Stomach (tissue), 8 donors: ENCODE measurements at regions not wholly inside any gene's neighbourhood (a gene's known extent, or its start where the extent isn't known, plus 50 kb on each side); places are given as distances from the start of the nearest gene placed in this dataset.

ENCODE experiments used
- DNase-seq, 2 donors: peaks; one replicate each; pipeline versions ENCODE4 v3.0.0 to v3.0.0-alpha.2; 2013 to 2019
- H3K27ac ChIP-seq, 5 donors: fragments of 200-600 bp in 4 of 5; sonication (generic) in 4 of 5; one replicate each; pipeline ENCODE4 v1.5.1; 2013 to 2019; ENCODE audit warnings: mild to moderate bottlenecking in 1 of 5, moderate library complexity in 1 of 5
- H3K27me3 ChIP-seq, 3 donors: fragments of 200-600 bp; sonication (generic); one replicate each; pipeline ENCODE4 v1.5.1; 2017 to 2019; ENCODE audit warnings: mixed run types in 1 of 3
- H3K36me3 ChIP-seq, 4 donors: fragments of 200-600 bp; sonication (generic); 1 replicate in 3 of 4; 2 replicates in 1 of 4; pipeline ENCODE4 v1.5.1; 2016 to 2019
- H3K4me1 ChIP-seq, 4 donors: fragments of 200-600 bp; sonication (generic); one replicate each; pipeline ENCODE4 v1.5.1; 2016 to 2019
- H3K4me3 ChIP-seq, 4 donors: fragments of 200-600 bp; sonication (generic) in 3 of 4; one replicate each; pipeline ENCODE4 v1.5.1; 2016 to 2019; ENCODE audit warnings: mild to moderate bottlenecking in 1 of 4
- H3K9me3 ChIP-seq, 4 donors: fragments of 200-600 bp; sonication (generic); one replicate each; pipeline ENCODE4 v1.5.1; 2016 to 2019
- EP300 ChIP-seq: sonication (generic); formaldehyde crosslinking; IDR thresholded peaks from one replicate; pipeline ENCODE4 v1.6.1; 2017; ENCODE audit warnings: antibody characterized with exemption
- POLR2A ChIP-seq, 4 donors: fragments of 450-650 bp; IDR thresholded peaks; one replicate each; pipeline ENCODE4 v1.6.1; 2016; ENCODE audit warnings: antibody characterized with exemption in 4 of 4, control low read depth in 2 of 4, mild to moderate bottlenecking in 1 of 4, moderate library complexity in 1 of 4
- POLR2AphosphoS5 ChIP-seq, 3 donors: sonication (generic); formaldehyde crosslinking; IDR thresholded peaks; one replicate each; pipeline ENCODE4 v1.6.1; 2016; ENCODE audit warnings: antibody characterized with exemption in 3 of 3
- whole genome bisulfite sequencing, 5 donors: extraction: QIAGEN DNeasy Blood & Tissue Kit in 3 of 5; methylation state at CpG; one replicate each; pipeline versions ENCODE4 v1.1.5 to v1.1.7; 2013 to 2018; 5-methylcytosine and 5-hydroxymethylcytosine counted together
- intact Hi-C: fragments of 100-400 bp; cut with DNase I; formaldehyde crosslinking; loops from one replicate; pipeline ENCODE4 v1.15.1; 2023; ENCODE audit warnings: low total_unique reads
- TF ChIP-seq, protein P1 (sequence below), 7 experiments: fragments of 450-650 bp in 4 of 7; fragments of 200-600 bp in 3 of 7; sonication (generic) in 3 of 7; IDR thresholded peaks; one replicate each; pipeline ENCODE4 v1.5.1; 2016 to 2019; ENCODE audit warnings: antibody characterized with exemption in 7 of 7, control low read depth in 2 of 7, mild to moderate bottlenecking in 1 of 7
- donor health status: healthy with polysubstance abuse.
- donor health status: Bipolar disorder and iron deficiency.
- donor health status: healthy.

DNA sequence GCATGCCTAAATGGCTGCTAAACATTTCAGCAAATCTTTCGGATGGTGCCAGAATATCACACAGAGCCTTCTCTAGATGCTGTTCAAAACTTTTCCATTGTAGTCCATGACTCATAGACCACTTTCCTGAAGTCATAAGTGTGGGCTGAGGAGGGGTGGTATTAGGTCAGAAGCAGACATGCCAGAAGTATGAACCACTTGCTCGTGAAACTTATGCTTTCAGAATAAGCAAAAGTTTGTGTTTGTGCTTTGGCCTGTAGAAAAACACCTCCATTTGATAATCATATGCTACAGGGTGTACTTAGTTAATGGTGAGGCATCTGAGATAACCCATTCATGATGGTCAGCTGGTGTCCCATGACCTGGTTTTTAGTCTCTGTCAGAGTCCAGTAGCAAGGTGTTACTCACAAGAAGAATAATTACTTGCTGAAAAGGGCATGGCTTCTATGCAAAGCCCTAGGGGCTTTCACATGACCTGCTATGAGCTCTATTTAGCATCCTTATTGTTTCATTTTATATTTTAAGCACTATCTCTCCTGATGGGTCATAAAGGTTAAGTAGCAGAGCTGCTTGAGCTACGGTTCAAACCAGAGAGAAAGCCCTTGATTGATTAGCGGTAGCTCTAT lies 183.1 kb upstream of the IVNS1ABP start:
- Histone ChIP-seq H3K36me3 (no peaks in the 10 kb centered on the region), H3K4me3 (no peak overlapping the region), H3K9me3 (no peaks in the 10 kb centered on the region), H3K4me1 (no peaks in the 10 kb centered on the region), H3K27me3 (no peaks in the 10 kb centered on the region), H3K27ac (no peak overlapping the region)
- TF ChIP-seq EP300 (no peak), POLR2A (IDR thresholded peaks at IDR 0.05) (no peak), POLR2AphosphoS5 (IDR thresholded peaks at IDR 0.05) (no peak)
- TF ChIP-seq, protein P1, sequence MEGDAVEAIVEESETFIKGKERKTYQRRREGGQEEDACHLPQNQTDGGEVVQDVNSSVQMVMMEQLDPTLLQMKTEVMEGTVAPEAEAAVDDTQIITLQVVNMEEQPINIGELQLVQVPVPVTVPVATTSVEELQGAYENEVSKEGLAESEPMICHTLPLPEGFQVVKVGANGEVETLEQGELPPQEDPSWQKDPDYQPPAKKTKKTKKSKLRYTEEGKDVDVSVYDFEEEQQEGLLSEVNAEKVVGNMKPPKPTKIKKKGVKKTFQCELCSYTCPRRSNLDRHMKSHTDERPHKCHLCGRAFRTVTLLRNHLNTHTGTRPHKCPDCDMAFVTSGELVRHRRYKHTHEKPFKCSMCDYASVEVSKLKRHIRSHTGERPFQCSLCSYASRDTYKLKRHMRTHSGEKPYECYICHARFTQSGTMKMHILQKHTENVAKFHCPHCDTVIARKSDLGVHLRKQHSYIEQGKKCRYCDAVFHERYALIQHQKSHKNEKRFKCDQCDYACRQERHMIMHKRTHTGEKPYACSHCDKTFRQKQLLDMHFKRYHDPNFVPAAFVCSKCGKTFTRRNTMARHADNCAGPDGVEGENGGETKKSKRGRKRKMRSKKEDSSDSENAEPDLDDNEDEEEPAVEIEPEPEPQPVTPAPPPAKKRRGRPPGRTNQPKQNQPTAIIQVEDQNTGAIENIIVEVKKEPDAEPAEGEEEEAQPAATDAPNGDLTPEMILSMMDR (IDR thresholded peaks at IDR 0.05): no peak
- intact Hi-C loops: no loop called here
- WGBS, 5 donors: 67 to 84% (median 76%) methylated on average over 4 of the region's 4 CpGs
- DNase-seq: no peak

GRCh38 chr1:185498207-185498606 lies 181.2 kb upstream of the IVNS1ABP start:
- WGBS, 5 donors: 94 to 98% (median 95%) methylated on average over 2 of the region's 2 CpGs
- H3K4me1 ChIP-seq: no peaks in the 10 kb centered on the region
- no peaks in the 10 kb centered on the region for H3K9me3 ChIP-seq
- no peak overlapping the region for H3K4me3 ChIP-seq
- no peak for TF ChIP-seq EP300
- no peak for TF ChIP-seq POLR2A (IDR thresholded peaks at IDR 0.05)
- TF ChIP-seq, protein P1 (IDR thresholded peaks at IDR 0.05): no peak
- no peak for TF ChIP-seq POLR2AphosphoS5 (IDR thresholded peaks at IDR 0.05)
- intact Hi-C loops: no loop called here
- H3K27me3 ChIP-seq: no peaks in the 10 kb centered on the region
- H3K36me3 ChIP-seq: no peaks in the 10 kb centered on the region
- H3K27ac ChIP-seq: no peak overlapping the region
- no peak for DNase-seq

GRCh38 chr1:185497177-185497576 lies 180.1 kb upstream of the IVNS1ABP start:
- Histone ChIP-seq H3K36me3 (no peaks in the 10 kb centered on the region), H3K27me3 (no peaks in the 10 kb centered on the region), H3K4me1 (no peaks in the 10 kb centered on the region), H3K27ac (no peak overlapping the region), H3K4me3 (no peak overlapping the region), H3K9me3 (no peaks in the 10 kb centered on the region)
- DNase-seq: no peak
- no peak for TF ChIP-seq EP300
- TF ChIP-seq POLR2AphosphoS5 (IDR thresholded peaks at IDR 0.05): no peak
- no peak for TF ChIP-seq POLR2A (IDR thresholded peaks at IDR 0.05)
- TF ChIP-seq, protein P1 (IDR thresholded peaks at IDR 0.05): no peak
- intact Hi-C loops: no loop called here

DNA sequence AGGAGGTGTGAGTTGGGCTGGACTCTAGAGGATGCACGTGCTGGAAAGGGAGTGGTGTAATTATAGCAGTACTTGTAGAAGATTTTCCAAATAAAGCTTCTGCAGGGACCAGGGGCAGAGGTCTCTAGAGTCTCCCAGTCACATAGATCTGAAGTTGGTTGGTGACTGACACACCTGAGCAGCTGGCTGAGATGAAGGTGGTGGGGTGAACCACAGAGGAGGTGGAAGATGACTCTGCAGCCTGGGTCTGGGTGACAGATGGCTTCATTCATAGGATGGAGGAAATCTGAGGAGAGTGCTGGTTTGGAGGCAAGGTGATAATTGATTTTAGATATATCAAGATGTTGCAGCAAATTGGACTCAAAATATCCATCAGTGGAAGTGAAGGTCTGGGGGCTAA lies 178.9 kb upstream of the IVNS1ABP start:
- Histone ChIP-seq H3K36me3 (no peaks in the 10 kb centered on the region), H3K4me1 (no peaks in the 10 kb centered on the region), H3K27me3 (no peaks in the 10 kb centered on the region), H3K4me3 (no peak overlapping the region), H3K27ac (no peak overlapping the region), H3K9me3 (no peaks in the 10 kb centered on the region)
- intact Hi-C loops: no loop called here
- WGBS, 5 donors: 53 to 71% (median 70%) methylated on average over 1 of the region's 1 CpG
- TF ChIP-seq POLR2AphosphoS5 (IDR thresholded peaks at IDR 0.05) (no peak), POLR2A (IDR thresholded peaks at IDR 0.05) (no peak), EP300 (no peak)
- TF ChIP-seq, protein P1 (IDR thresholded peaks at IDR 0.05): no peak
- no peak for DNase-seq
